ENCODE measurements at regions not wholly inside any gene's neighbourhood (a gene's known extent, or its start where the extent isn't known, plus 50 kb on each side); places are given as distances from the start of the nearest gene placed in this dataset.

DNA sequence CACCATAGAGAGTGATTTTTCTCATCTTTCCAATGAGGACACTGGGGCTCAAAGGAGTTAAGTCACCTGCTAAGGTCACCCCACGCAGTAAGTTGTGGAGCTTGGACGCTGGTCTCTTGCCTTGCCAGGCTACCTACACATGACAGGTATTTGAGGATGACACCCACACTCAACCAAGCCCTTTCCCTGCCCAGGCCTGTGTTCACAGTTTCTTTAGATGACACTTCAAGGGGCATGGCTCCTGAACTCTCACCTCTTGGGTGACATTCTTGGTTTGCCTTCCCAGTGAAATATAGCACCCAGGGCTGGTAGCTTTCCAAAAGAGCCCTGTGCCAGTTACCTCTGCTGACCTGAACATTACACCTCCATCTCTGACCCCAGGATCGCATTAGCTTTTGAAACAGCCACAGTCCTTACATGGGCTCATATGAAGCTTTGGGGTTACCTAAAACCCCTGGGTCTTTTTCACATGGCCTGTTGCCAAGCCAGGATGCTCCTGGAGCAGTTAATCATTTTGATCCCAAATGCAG is 148.0 kb downstream of the RPLP1 start:
- DNase-seq (ENCODE audit: insufficient read length, low spot score) (no peak), FAIRE-seq (no peak)
- TF ChIP-seq TAF1 (IDR thresholded peaks at IDR 0.05; ENCODE audit: low read depth, low read length) (no peak), PAX5 (IDR thresholded peaks at IDR 0.05; ENCODE audit: insufficient read depth, low read length, severe bottlenecking) (no peak), SPI1 (IDR thresholded peaks at IDR 0.05; ENCODE audit: low read depth, low read length) (no peak), POU2F2 (IDR thresholded peaks at IDR 0.05; ENCODE audit: low read depth, low read length) (no peak), POLR2A (IDR thresholded peaks at IDR 0.05; ENCODE audit: low read depth, low read length) (no peak), POLR2AphosphoS5 (IDR thresholded peaks at IDR 0.05; ENCODE audit: low read depth, low read length) (no peak)

DNA sequence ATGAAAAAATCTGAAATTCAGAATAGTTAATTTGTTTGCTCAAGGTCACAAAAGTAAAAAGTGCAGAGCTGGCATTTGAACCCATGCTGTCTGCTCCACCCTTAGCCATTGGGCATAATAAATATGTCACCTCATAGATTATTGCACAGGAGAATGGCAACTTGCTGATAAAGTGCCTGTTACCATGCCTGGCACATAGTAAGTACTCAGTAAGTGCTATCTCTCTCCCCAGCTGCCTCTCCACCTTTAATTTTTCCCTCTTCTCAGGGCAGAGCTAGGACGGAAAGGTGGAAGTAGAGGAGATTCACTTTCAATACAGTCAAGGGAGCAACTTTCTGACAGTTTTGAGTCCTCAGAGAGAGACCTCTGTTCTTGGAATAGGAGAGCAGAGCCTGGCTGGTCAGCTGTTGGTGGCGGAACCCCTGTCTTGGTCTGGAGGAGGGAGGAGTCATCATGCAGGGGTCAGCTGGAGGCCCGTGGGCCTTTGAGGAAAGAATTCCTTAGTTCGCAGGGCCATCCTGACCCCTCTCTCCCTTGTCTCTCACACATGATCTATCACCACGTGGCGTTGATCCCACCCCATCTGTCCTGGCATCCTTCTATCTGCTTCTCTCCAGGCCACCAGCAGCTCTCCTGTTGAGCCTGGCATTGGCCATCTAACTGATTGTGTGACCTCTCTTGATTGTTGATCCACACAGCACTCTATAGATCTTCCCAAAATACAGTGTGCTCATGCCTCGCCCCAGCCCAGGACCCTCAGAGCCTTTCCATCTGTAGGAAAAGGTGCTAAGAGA is 149.3 kb downstream of the RPLP1 start:
- DNase-seq (ENCODE audit: insufficient read length, low spot score) (no peak), FAIRE-seq (no peak)
- TF ChIP-seq PAX5 (IDR thresholded peaks at IDR 0.05; ENCODE audit: insufficient read depth, low read length, severe bottlenecking): no peak
- TF ChIP-seq POLR2A (IDR thresholded peaks at IDR 0.05; ENCODE audit: low read depth, low read length): no peak
- TF ChIP-seq TAF1 (IDR thresholded peaks at IDR 0.05; ENCODE audit: low read depth, low read length): no peak
- TF ChIP-seq SPI1 (IDR thresholded peaks at IDR 0.05; ENCODE audit: low read depth, low read length): no peak
- TF ChIP-seq POLR2AphosphoS5 (IDR thresholded peaks at IDR 0.05; ENCODE audit: low read depth, low read length): no peak
- TF ChIP-seq POU2F2 (IDR thresholded peaks at IDR 0.05; ENCODE audit: low read depth, low read length): no peak

DNA sequence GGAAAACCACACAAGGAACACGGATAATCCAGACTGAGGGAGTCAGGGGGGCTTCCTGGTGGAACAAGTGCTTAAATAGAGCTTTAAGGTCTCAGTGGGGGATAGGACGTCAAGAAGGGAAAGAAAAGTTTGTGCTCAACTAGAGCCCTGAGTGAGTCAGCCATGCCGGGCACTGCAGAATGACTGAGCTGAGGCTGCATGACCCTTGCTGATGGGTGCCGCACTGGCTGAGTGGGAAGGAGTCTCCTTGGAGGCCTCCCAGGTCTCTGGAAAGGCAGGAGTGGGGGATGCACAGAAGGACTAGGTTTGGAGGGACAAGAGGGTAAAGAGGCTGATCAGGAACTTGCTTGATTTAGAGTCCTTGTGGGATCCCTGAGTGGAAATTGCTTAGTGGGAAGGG is 150.3 kb downstream of the RPLP1 start:
- FAIRE-seq (no peak), DNase-seq (ENCODE audit: insufficient read length, low spot score) (no peak)
- TF ChIP-seq POLR2AphosphoS5 (IDR thresholded peaks at IDR 0.05; ENCODE audit: low read depth, low read length) (no peak), POLR2A (IDR thresholded peaks at IDR 0.05; ENCODE audit: low read depth, low read length) (no peak), TAF1 (IDR thresholded peaks at IDR 0.05; ENCODE audit: low read depth, low read length) (no peak), SPI1 (IDR thresholded peaks at IDR 0.05; ENCODE audit: low read depth, low read length) (no peak), POU2F2 (IDR thresholded peaks at IDR 0.05; ENCODE audit: low read depth, low read length) (no peak), PAX5 (IDR thresholded peaks at IDR 0.05; ENCODE audit: insufficient read depth, low read length, severe bottlenecking) (no peak)

DNA sequence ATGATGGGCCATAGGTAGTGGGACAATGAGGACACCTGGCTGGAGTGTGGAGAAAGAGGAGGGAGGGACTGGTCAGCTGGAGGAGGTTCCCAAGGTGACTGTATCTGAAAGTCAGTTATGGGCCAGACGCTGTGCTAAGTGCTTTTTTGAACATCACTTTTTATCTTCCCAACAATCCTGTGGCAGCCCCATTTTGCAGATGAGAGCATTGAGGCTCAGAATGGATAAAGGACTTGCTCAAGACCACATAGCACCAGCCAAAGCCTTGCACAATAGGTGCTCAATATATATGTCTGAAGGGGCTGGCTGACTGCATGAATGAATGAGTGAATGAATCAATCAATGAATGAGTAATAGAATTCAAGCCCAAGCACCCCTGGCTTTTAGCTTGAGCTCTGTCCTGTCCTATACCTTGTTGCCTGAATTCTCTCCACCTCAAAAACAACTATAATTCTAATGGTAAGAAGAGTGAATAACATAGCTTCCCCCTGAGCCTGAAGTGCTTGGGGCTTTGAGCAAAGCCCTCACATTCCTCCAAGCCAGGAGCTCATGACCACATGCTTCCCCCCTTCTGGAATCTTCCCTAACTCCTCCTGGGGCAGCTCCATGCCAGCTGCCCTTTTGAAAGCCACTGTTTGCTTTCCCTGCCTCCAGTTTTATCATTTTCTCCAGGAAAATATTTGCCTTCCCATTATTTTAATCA is 150.9 kb downstream of the RPLP1 start:
- FAIRE-seq (no peak), DNase-seq (ENCODE audit: insufficient read length, low spot score) (no peak)
- TF ChIP-seq TAF1 (IDR thresholded peaks at IDR 0.05; ENCODE audit: low read depth, low read length) (no peak), SPI1 (IDR thresholded peaks at IDR 0.05; ENCODE audit: low read depth, low read length) (no peak), POLR2AphosphoS5 (IDR thresholded peaks at IDR 0.05; ENCODE audit: low read depth, low read length) (no peak), POLR2A (IDR thresholded peaks at IDR 0.05; ENCODE audit: low read depth, low read length) (no peak), POU2F2 (IDR thresholded peaks at IDR 0.05; ENCODE audit: low read depth, low read length) (no peak), PAX5 (IDR thresholded peaks at IDR 0.05; ENCODE audit: insufficient read depth, low read length, severe bottlenecking) (no peak)

DNA sequence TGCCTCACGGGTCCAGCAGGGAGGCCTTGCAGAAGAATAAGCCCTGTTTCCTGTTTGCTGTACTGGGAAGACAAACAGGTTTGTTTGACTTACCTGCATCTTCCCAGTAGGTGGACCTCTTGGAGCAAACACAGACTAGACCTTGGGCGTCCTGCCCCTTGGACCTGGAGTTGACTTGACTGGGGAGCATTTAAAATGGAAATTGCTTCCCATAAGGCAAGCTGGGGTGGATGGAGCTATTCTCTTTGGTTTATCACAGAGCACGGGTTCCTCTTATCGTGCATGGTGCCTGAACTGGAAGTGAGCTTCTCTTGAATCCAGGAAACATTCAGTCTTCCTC is 151.4 kb downstream of the RPLP1 start:
- FAIRE-seq (no peak), DNase-seq (ENCODE audit: insufficient read length, low spot score) (no peak)
- TF ChIP-seq POU2F2 (IDR thresholded peaks at IDR 0.05; ENCODE audit: low read depth, low read length): no peak
- no peak for TF ChIP-seq PAX5 (IDR thresholded peaks at IDR 0.05; ENCODE audit: insufficient read depth, low read length, severe bottlenecking)
- TF ChIP-seq POLR2A (IDR thresholded peaks at IDR 0.05; ENCODE audit: low read depth, low read length): no peak
- TF ChIP-seq TAF1 (IDR thresholded peaks at IDR 0.05; ENCODE audit: low read depth, low read length): no peak
- TF ChIP-seq SPI1 (IDR thresholded peaks at IDR 0.05; ENCODE audit: low read depth, low read length): no peak
- no peak for TF ChIP-seq POLR2AphosphoS5 (IDR thresholded peaks at IDR 0.05; ENCODE audit: low read depth, low read length)

DNA sequence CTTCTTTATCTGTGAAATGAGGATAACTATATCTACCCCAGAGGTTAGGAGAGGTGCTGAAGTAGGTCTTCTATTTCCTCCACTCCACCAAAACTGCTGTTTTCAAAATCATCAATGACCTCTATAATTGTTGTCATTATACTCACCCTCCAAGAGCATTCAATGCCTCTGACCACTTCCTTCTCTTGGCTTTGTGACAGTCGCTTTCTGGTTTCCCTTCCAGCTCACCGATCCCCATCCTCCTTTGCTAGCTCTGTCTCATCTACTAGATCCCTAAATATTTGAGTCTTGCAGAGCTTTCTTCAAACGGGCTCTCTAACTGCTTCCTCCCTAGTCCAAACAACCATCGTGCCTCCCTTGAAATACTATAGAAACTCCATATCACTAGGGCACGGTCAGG is 153.5 kb downstream of the RPLP1 start:
- no peak for TF ChIP-seq POLR2A (IDR thresholded peaks at IDR 0.05; ENCODE audit: low read depth, low read length)
- TF ChIP-seq PAX5 (IDR thresholded peaks at IDR 0.05; ENCODE audit: insufficient read depth, low read length, severe bottlenecking): no peak
- TF ChIP-seq POU2F2 (IDR thresholded peaks at IDR 0.05; ENCODE audit: low read depth, low read length): no peak
- no peak for TF ChIP-seq POLR2AphosphoS5 (IDR thresholded peaks at IDR 0.05; ENCODE audit: low read depth, low read length)
- no peak for TF ChIP-seq TAF1 (IDR thresholded peaks at IDR 0.05; ENCODE audit: low read depth, low read length)
- no peak for TF ChIP-seq SPI1 (IDR thresholded peaks at IDR 0.05; ENCODE audit: low read depth, low read length)
- no peak for FAIRE-seq
- no peak for DNase-seq (ENCODE audit: insufficient read length, low spot score)

DNA sequence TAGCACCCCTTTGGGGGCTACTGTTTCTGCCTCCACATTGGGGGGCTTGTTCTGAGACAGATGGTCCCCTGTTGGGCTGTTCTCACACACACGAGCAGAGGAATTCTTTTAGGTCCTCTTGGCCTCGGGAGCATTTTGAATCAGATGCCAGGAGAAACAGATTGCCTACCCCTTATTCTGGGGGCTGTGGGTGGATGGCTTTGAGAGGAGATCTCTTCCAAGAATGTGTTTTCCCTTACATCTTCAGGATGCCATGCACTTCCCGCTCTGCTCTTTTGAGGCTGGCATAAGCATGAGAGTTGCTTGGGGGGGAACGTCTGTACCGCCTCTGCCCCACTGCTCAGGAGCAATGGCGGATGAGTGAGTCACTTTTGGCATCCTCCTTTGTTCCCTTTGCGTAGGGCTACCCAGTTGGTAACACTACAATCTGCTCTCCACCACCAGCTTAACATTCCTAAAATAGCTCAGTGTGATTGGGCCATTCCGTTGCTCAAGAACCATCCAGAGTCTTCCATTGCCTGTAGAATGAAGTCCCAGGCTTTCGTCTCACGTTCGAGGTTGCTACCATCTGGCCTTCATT is 154.4 kb downstream of the RPLP1 start:
- no peak for DNase-seq (ENCODE audit: insufficient read length, low spot score)
- no peak for FAIRE-seq
- TF ChIP-seq POU2F2 (IDR thresholded peaks at IDR 0.05; ENCODE audit: low read depth, low read length): no peak
- TF ChIP-seq POLR2AphosphoS5 (IDR thresholded peaks at IDR 0.05; ENCODE audit: low read depth, low read length): no peak

DNA sequence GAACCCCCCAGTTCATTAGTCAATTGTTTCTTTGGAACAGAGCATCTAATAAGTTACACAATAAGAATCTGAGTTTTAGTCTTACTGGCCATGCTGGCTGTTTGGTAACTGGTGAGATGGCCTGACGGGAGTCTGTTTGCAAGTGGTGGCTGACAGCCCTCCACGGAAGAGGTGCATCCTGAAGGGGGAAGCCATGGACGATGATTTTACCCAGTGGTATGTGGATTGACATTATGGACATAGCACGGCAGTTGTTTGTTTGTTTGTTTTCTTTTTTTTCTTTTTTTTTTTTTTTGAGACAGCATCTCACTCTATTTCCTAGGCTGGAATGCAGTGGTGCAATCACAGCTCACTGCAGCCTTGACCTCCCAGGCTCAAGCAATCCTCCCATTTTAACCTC is 156.0 kb downstream of the RPLP1 start:
- FAIRE-seq (no peak), DNase-seq (ENCODE audit: insufficient read length, low spot score) (no peak)
- no peak for TF ChIP-seq POLR2A (IDR thresholded peaks at IDR 0.05; ENCODE audit: low read depth, low read length)
- TF ChIP-seq POU2F2 (IDR thresholded peaks at IDR 0.05; ENCODE audit: low read depth, low read length): no peak
- no peak for TF ChIP-seq SPI1 (IDR thresholded peaks at IDR 0.05; ENCODE audit: low read depth, low read length)
- no peak for TF ChIP-seq TAF1 (IDR thresholded peaks at IDR 0.05; ENCODE audit: low read depth, low read length)

DNA sequence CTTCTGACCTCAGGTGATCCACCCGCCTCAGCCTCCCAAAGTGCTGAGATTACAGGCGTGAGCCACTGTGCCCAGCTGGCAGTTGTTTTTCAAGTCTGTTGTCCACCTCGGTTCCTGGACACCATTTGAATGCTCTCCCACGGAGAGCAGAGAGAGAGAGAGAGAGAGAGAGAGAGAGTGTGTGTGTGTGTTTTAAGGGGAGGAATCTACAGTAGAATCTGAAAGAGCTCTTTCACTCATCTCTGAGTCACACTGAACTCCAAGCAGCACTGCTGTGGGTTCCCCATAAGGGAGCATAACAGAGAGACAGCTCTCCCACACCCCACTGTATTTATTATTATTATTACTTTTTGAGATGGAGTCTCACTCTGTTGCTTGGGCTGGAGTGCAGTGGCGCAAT is 156.6 kb downstream of the RPLP1 start:
- FAIRE-seq: no peak
- TF ChIP-seq SPI1 (IDR thresholded peaks at IDR 0.05; ENCODE audit: low read depth, low read length) (no peak), TAF1 (IDR thresholded peaks at IDR 0.05; ENCODE audit: low read depth, low read length) (no peak), POU2F2 (IDR thresholded peaks at IDR 0.05; ENCODE audit: low read depth, low read length) (no peak), POLR2AphosphoS5 (IDR thresholded peaks at IDR 0.05; ENCODE audit: low read depth, low read length) (no peak)
- DNase-seq (ENCODE audit: insufficient read length, low spot score): no peak
